NCI-H2107 treated with DMSO at 0.1 percent for 48 hours (cell line): ENCODE measurements at regions not wholly inside any gene's neighbourhood (a gene's known extent, or its start where the extent isn't known, plus 50 kb on each side); places are given as distances from the start of the nearest gene placed in this dataset.
A peak's percentile ranks its signal among the peaks of the same experiment; 100 is the strongest.

Experiments used
- DNase-seq: peaks from one replicate; lab custom pipeline; 2025; ENCODE audit not compliant: unreplicated experiment; lab: John Stamatoyannopoulos, UW

GRCh38 chr12:127509066-127509778 is 757.7 kb upstream of the TMEM132C start:
- no peak for DNase-seq

GRCh38 chr12:127515941-127516340 is 751.0 kb upstream of the TMEM132C start:
- DNase-seq = no peak

- DNase-seq = no peak
Observed at GRCh38 chr12:127516467-127516866, 750.5 kb upstream of the TMEM132C start.

GRCh38 chr12:127519779-127520178 is 747.2 kb upstream of the TMEM132C start:
- DNase-seq = no peak

GRCh38 chr12:127526925-127527324 is 740.0 kb upstream of the TMEM132C start:
- DNase-seq = no peak

GRCh38 chr12:127528551-127528950 is 738.4 kb upstream of the TMEM132C start:
- no peak for DNase-seq

GRCh38 chr12:127531542-127531941 is 735.4 kb upstream of the TMEM132C start:
- DNase-seq = no peak

- DNase-seq = no peak
Observed at GRCh38 chr12:127533353-127533752, 733.6 kb upstream of the TMEM132C start.

GRCh38 chr12:127536833-127537428 is 730.0 kb upstream of the TMEM132C start:
- no peak for DNase-seq

- no peak for DNase-seq
Observed at GRCh38 chr12:127538316-127538715, 728.7 kb upstream of the TMEM132C start.

GRCh38 chr12:127539226-127539858 is 727.6 kb upstream of the TMEM132C start:
- no peak for DNase-seq

- DNase-seq = no peak
Observed at GRCh38 chr12:127542391-127542790, 724.6 kb upstream of the TMEM132C start.

GRCh38 chr12:127542931-127543330 is 724.0 kb upstream of the TMEM132C start:
- no peak for DNase-seq

GRCh38 chr12:127546721-127547505 is 720.1 kb upstream of the TMEM132C start:
- peak; percentile 88 for DNase-seq

- DNase-seq = peak; percentile 97
Observed at GRCh38 chr12:127548123-127548553, 718.8 kb upstream of the TMEM132C start.

GRCh38 chr12:127550271-127550670 is 716.7 kb upstream of the TMEM132C start:
- no peak for DNase-seq

- no peak for DNase-seq
Observed at GRCh38 chr12:127552838-127553237, 714.1 kb upstream of the TMEM132C start.

- DNase-seq = no peak
Observed at GRCh38 chr12:127555071-127555470, 711.9 kb upstream of the TMEM132C start.

GRCh38 chr12:127556231-127556886 is 710.6 kb upstream of the TMEM132C start:
- no peak for DNase-seq

- DNase-seq = no peak
Observed at GRCh38 chr12:127558361-127558760, 708.6 kb upstream of the TMEM132C start.
